ENCODE measurements at regions not wholly inside any gene's neighbourhood (a gene's known extent, or its start where the extent isn't known, plus 50 kb on each side); places are given as distances from the start of the nearest gene placed in this dataset.
A peak's percentile ranks its signal among the peaks of the same experiment; 100 is the strongest.
"Not testable (repeated sequence)": the region's sequence is repeated elsewhere in the genome, so short reads cannot be mapped to it uniquely, and the experiment has no call there.

- H3K27ac ChIP-seq = no peak overlapping the region
- H3K27me3 ChIP-seq = no peaks in the 10 kb centered on the region
- 41% methylated on average over 5 of the region's 5 CpGs for WGBS, 2 donors
- no peak overlapping the region for H3K4me3 ChIP-seq
- TF ChIP-seq POLR2A (IDR thresholded peaks at IDR 0.05) (no peak), CTCF (IDR thresholded peaks at IDR 0.05) (peak; percentile 37 to 86 (median 46))
- DNase-seq = no peak
- intact Hi-C loops (cut with DNase I; ENCODE audit: low total_unique reads) = no loop called here
- H3K9me3 ChIP-seq = no peaks in the 10 kb centered on the region
- H3K4me1 ChIP-seq = no peaks in the 10 kb centered on the region
- no peaks in the 10 kb centered on the region for H3K36me3 ChIP-seq (ENCODE audit: low read depth, missing control alignments)
Observed at GRCh38 chr3:39707314-39707909, 102.0 kb upstream of the MYRIP start.

GRCh38 chr3:39712413-39713048, 96.9 kb upstream of the MYRIP start:
- Histone ChIP-seq H3K27me3 (no peaks in the 10 kb centered on the region), H3K36me3 (ENCODE audit: low read depth, missing control alignments) (no peaks in the 10 kb centered on the region), H3K9me3 (no peaks in the 10 kb centered on the region), H3K4me1 (no peaks in the 10 kb centered on the region), H3K27ac (no peak overlapping the region), H3K4me3 (no peak overlapping the region)
- DNase-seq = no peak
- 69 to 79% methylated on average over 4 of the region's 4 CpGs for WGBS, 2 donors
- TF ChIP-seq CTCF (IDR thresholded peaks at IDR 0.05) = no peak
- no peak for TF ChIP-seq POLR2A (IDR thresholded peaks at IDR 0.05)
- intact Hi-C loops (cut with DNase I; ENCODE audit: low total_unique reads) = no loop called here

GRCh38 chr3:39713341-39713740, 96.1 kb upstream of the MYRIP start:
- H3K36me3 ChIP-seq (ENCODE audit: low read depth, missing control alignments); H3K9me3 ChIP-seq; H3K27me3 ChIP-seq; H3K4me1 ChIP-seq; DNase-seq; intact Hi-C loops (cut with DNase I; ENCODE audit: low total_unique reads); H3K27ac ChIP-seq: not testable (repeated sequence)
- 58% methylated on average over 24 of the region's 24 CpGs; no CpG with 5 or more reads in 1 of the 2 donors for WGBS, 2 donors
- peak overlapping the region in 1 of 2 donors; percentile 29 for H3K4me3 ChIP-seq

- no peak for DNase-seq
- no peaks in the 10 kb centered on the region for H3K4me1 ChIP-seq
- no peak overlapping the region for H3K27ac ChIP-seq
- H3K9me3 ChIP-seq = no peaks in the 10 kb centered on the region
- no peaks in the 10 kb centered on the region for H3K27me3 ChIP-seq
- intact Hi-C loops (cut with DNase I; ENCODE audit: low total_unique reads) = no loop called here
- no peak for TF ChIP-seq POLR2A (IDR thresholded peaks at IDR 0.05)
- no peak for TF ChIP-seq CTCF (IDR thresholded peaks at IDR 0.05)
- no peak overlapping the region for H3K4me3 ChIP-seq
- no peaks in the 10 kb centered on the region for H3K36me3 ChIP-seq (ENCODE audit: low read depth, missing control alignments)
- 86 to 87% methylated on average over 3 of the region's 3 CpGs for WGBS, 2 donors
Observed at GRCh38 chr3:39716849-39717248, 92.6 kb upstream of the MYRIP start.

- no peak overlapping the region for H3K27ac ChIP-seq
- H3K36me3 ChIP-seq (ENCODE audit: low read depth, missing control alignments) = no peaks in the 10 kb centered on the region
- 68 to 73% methylated on average over 7 of the region's 7 CpGs for WGBS, 2 donors
- H3K9me3 ChIP-seq = no peaks in the 10 kb centered on the region
- H3K27me3 ChIP-seq = no peaks in the 10 kb centered on the region
- H3K4me3 ChIP-seq = no peak overlapping the region
- TF ChIP-seq CTCF (IDR thresholded peaks at IDR 0.05) (no peak), POLR2A (IDR thresholded peaks at IDR 0.05) (no peak)
- DNase-seq = no peak
- H3K4me1 ChIP-seq = no peaks in the 10 kb centered on the region
- intact Hi-C loops (cut with DNase I; ENCODE audit: low total_unique reads) = no loop called here
Observed at GRCh38 chr3:39718674-39719595, 90.5 kb upstream of the MYRIP start.
